Karpas-422 (cell line): ENCODE measurements at regions not wholly inside any gene's neighbourhood (a gene's known extent, or its start where the extent isn't known, plus 50 kb on each side); places are given as distances from the start of the nearest gene placed in this dataset.
A peak's percentile ranks its signal among the peaks of the same experiment; 100 is the strongest.

Source experiments
- DNase-seq: peaks from one replicate; pipeline ENCODE4 v3.0.0-alpha.2; 2015
- H2AFZ ChIP-seq: fragments of 200-600 bp; sonication (generic); 2 replicates; pipeline ENCODE4 v1.6.1; 2014; ENCODE audit warnings: antibody characterized with exemption, low read length, mixed read lengths
- H3K27ac ChIP-seq: fragments of 200-600 bp; sonication (generic); 2 replicates; pipeline ENCODE4 v1.5.1; 2014; ENCODE audit warnings: mild to moderate bottlenecking, low read length, moderate library complexity
- H3K27me3 ChIP-seq: fragments of 200-600 bp; sonication (generic); 2 replicates; pipeline ENCODE4 v1.6.1; 2014; ENCODE audit warnings: low read length, mixed read lengths
- H3K36me3 ChIP-seq: fragments of 200-600 bp; sonication (generic); 2 replicates; pipeline ENCODE4 v1.6.1; 2014; ENCODE audit warnings: low read length, mixed read lengths; ENCODE audit not compliant: insufficient read depth
- H3K4me1 ChIP-seq: fragments of 200-600 bp; sonication (generic); 2 replicates; pipeline ENCODE4 v1.6.1; 2014; ENCODE audit warnings: mild to moderate bottlenecking, low read length, mixed read lengths
- H3K4me2 ChIP-seq: fragments of 200-600 bp; sonication (generic); 2 replicates; pipeline ENCODE4 v1.6.1; 2014; ENCODE audit warnings: low read length, low read depth, mild to moderate bottlenecking; ENCODE audit not compliant: poor library complexity, severe bottlenecking
- H3K4me3 ChIP-seq: fragments of 200-600 bp; sonication (generic); 2 replicates; pipeline ENCODE4 v1.5.1; 2014; ENCODE audit warnings: mild to moderate bottlenecking, antibody characterized with exemption, low read length, mixed read lengths
- H3K79me2 ChIP-seq: fragments of 200-600 bp; sonication (generic); 2 replicates; pipeline ENCODE4 v1.6.1; 2014; ENCODE audit warnings: mild to moderate bottlenecking, low read length, mixed read lengths
- H3K9ac ChIP-seq: fragments of 200-600 bp; sonication (generic); 2 replicates; pipeline ENCODE4 v1.6.0; 2014; ENCODE audit warnings: low read length
- H3K9me2 ChIP-seq: fragments of 200-600 bp; sonication (generic), shearing (Covaris generic); replicated peaks from 2 replicates; pipeline ENCODE4 v1.6.0; 2014; ENCODE audit warnings: mild to moderate bottlenecking, low read length, moderate library complexity; ENCODE audit not compliant: insufficient read depth
- H3K9me3 ChIP-seq: fragments of 300-700, 200-600 bp; sonication (generic); 2 replicates; pipeline ENCODE4 v1.6.1; 2014; ENCODE audit warnings: low read length, mixed read lengths
- H4K20me1 ChIP-seq: fragments of 200-600 bp; sonication (generic); 2 replicates; pipeline ENCODE4 v1.6.1; 2014; ENCODE audit warnings: mild to moderate bottlenecking, antibody characterized with exemption, low read length, low read depth; ENCODE audit not compliant: insufficient read depth

- DNase-seq = no peak
- peaks cover 7% of the 10 kb centered on the region for H3K9me3 ChIP-seq
- no peaks in the 10 kb centered on the region for H3K27me3 ChIP-seq
- no peak overlapping the region for H3K27ac ChIP-seq
- H3K36me3 ChIP-seq = 0 out of 2 replicates have a peak, but pooled peaks cover 3% of the 10 kb centered on the region
- no peak overlapping the region for H3K4me2 ChIP-seq
- H3K9ac ChIP-seq = no peak overlapping the region
- no peaks in the 10 kb centered on the region for H3K79me2 ChIP-seq
- no peak overlapping the region for H2AFZ ChIP-seq
- peaks cover 13% of the 10 kb centered on the region for H3K4me1 ChIP-seq
- no peaks in the 10 kb centered on the region for H4K20me1 ChIP-seq
- H3K9me2 ChIP-seq = no peaks in the 10 kb centered on the region
- H3K4me3 ChIP-seq = no peak overlapping the region
Observed at GRCh38 chr22:27358096-27358870, 443.3 kb downstream of the MN1 start.

- no peaks in the 10 kb centered on the region for H4K20me1 ChIP-seq
- no peaks in the 10 kb centered on the region for H3K9me3 ChIP-seq
- no peaks in the 10 kb centered on the region for H3K36me3 ChIP-seq
- no peak overlapping the region for H2AFZ ChIP-seq
- no peaks in the 10 kb centered on the region for H3K79me2 ChIP-seq
- no peaks in the 10 kb centered on the region for H3K27me3 ChIP-seq
- peaks cover 27% of the 10 kb centered on the region for H3K4me1 ChIP-seq
- H3K4me3 ChIP-seq = no peak overlapping the region
- peak; percentile 87 for DNase-seq
- peak overlapping the region; percentile 36 for H3K4me2 ChIP-seq
- no peak overlapping the region for H3K9ac ChIP-seq
- no peak overlapping the region for H3K27ac ChIP-seq
- H3K9me2 ChIP-seq = no peaks in the 10 kb centered on the region
Observed at GRCh38 chr22:27370269-27370668, 431.3 kb downstream of the MN1 start.

GRCh38 chr22:27370987-27371386 is 430.6 kb downstream of the MN1 start:
- Histone ChIP-seq H3K4me3 (no peak overlapping the region), H3K27ac (no peak overlapping the region), H3K9me3 (no peaks in the 10 kb centered on the region), H3K4me1 (peaks cover 27% of the 10 kb centered on the region), H3K4me2 (peak overlapping the region; percentile 23), H3K9ac (no peak overlapping the region), H4K20me1 (no peaks in the 10 kb centered on the region), H2AFZ (no peak overlapping the region), H3K9me2 (no peaks in the 10 kb centered on the region), H3K79me2 (no peaks in the 10 kb centered on the region), H3K36me3 (no peaks in the 10 kb centered on the region), H3K27me3 (no peaks in the 10 kb centered on the region)
- DNase-seq = no peak

GRCh38 chr22:27372364-27372763 is 429.2 kb downstream of the MN1 start:
- Histone ChIP-seq H3K36me3 (no peaks in the 10 kb centered on the region), H3K4me3 (no peak overlapping the region), H3K27me3 (no peaks in the 10 kb centered on the region), H3K4me1 (peaks cover 23% of the 10 kb centered on the region), H3K4me2 (no peak overlapping the region), H2AFZ (no peak overlapping the region), H3K9ac (no peak overlapping the region), H3K9me2 (no peaks in the 10 kb centered on the region), H3K79me2 (no peaks in the 10 kb centered on the region), H4K20me1 (no peaks in the 10 kb centered on the region), H3K9me3 (no peaks in the 10 kb centered on the region), H3K27ac (no peak overlapping the region)
- no peak for DNase-seq

GRCh38 chr22:27372969-27373670 is 428.4 kb downstream of the MN1 start:
- H3K4me3 ChIP-seq = no peak overlapping the region
- H3K27me3 ChIP-seq = no peaks in the 10 kb centered on the region
- no peak overlapping the region for H3K9ac ChIP-seq
- no peaks in the 10 kb centered on the region for H3K9me2 ChIP-seq
- H3K9me3 ChIP-seq = no peaks in the 10 kb centered on the region
- no peak overlapping the region for H3K4me2 ChIP-seq
- H3K36me3 ChIP-seq = no peaks in the 10 kb centered on the region
- H2AFZ ChIP-seq = no peak overlapping the region
- H3K4me1 ChIP-seq = peaks cover 30% of the 10 kb centered on the region
- DNase-seq = no peak
- no peak overlapping the region for H3K27ac ChIP-seq
- no peaks in the 10 kb centered on the region for H3K79me2 ChIP-seq
- no peaks in the 10 kb centered on the region for H4K20me1 ChIP-seq

GRCh38 chr22:27377501-27378295 is 423.9 kb downstream of the MN1 start:
- no peak overlapping the region for H3K4me3 ChIP-seq
- H3K9ac ChIP-seq = no peak overlapping the region
- H3K4me2 ChIP-seq = peak overlapping the region; percentile 50
- no peaks in the 10 kb centered on the region for H4K20me1 ChIP-seq
- H3K27ac ChIP-seq = no peak overlapping the region
- DNase-seq = peak; percentile 63
- no peaks in the 10 kb centered on the region for H3K9me3 ChIP-seq
- H2AFZ ChIP-seq = 0 out of 2 replicates have a peak overlapping the region, but pooled peaks have one; percentile 0
- H3K36me3 ChIP-seq = no peaks in the 10 kb centered on the region
- peaks cover 58% of the 10 kb centered on the region for H3K4me1 ChIP-seq
- no peaks in the 10 kb centered on the region for H3K79me2 ChIP-seq
- no peaks in the 10 kb centered on the region for H3K27me3 ChIP-seq
- H3K9me2 ChIP-seq = no peaks in the 10 kb centered on the region

- Histone ChIP-seq H3K4me3 (no peak overlapping the region), H3K79me2 (no peaks in the 10 kb centered on the region), H3K4me1 (peaks cover 57% of the 10 kb centered on the region), H3K4me2 (peak overlapping the region; percentile 50), H3K9ac (no peak overlapping the region), H3K27ac (no peak overlapping the region), H3K27me3 (no peaks in the 10 kb centered on the region), H3K9me2 (no peaks in the 10 kb centered on the region), H3K36me3 (no peaks in the 10 kb centered on the region), H4K20me1 (no peaks in the 10 kb centered on the region), H3K9me3 (no peaks in the 10 kb centered on the region), H2AFZ (0 out of 2 replicates have a peak overlapping the region, but pooled peaks have one; percentile 0)
- no peak for DNase-seq
Observed at GRCh38 chr22:27378311-27378800, 423.2 kb downstream of the MN1 start.

- Histone ChIP-seq H3K4me2 (no peak overlapping the region), H3K4me3 (no peak overlapping the region), H3K79me2 (no peaks in the 10 kb centered on the region), H3K4me1 (peaks cover 57% of the 10 kb centered on the region), H2AFZ (no peak overlapping the region), H3K9me2 (no peaks in the 10 kb centered on the region), H3K36me3 (no peaks in the 10 kb centered on the region), H3K27me3 (no peaks in the 10 kb centered on the region), H4K20me1 (no peaks in the 10 kb centered on the region), H3K27ac (no peak overlapping the region), H3K9ac (no peak overlapping the region), H3K9me3 (no peaks in the 10 kb centered on the region)
- DNase-seq = peak; percentile 41
Observed at GRCh38 chr22:27378995-27379394, 422.6 kb downstream of the MN1 start.
